ENCODE measurements at regions not wholly inside any gene's neighbourhood (a gene's known extent, or its start where the extent isn't known, plus 50 kb on each side); places are given as distances from the start of the nearest gene placed in this dataset.

GRCh38 chr7:68730194-68730593, 868.1 kb upstream of the AUTS2 start:
- Histone ChIP-seq H3K9ac (ENCODE audit: low read length) (no peak overlapping the region), H3K27me3 (ENCODE audit: low read depth, low read length) (no peaks in the 10 kb centered on the region), H3K4me3 (ENCODE audit: low read length) (no peak overlapping the region), H3K4me1 (ENCODE audit: low read length) (no peaks in the 10 kb centered on the region), H3K4me2 (ENCODE audit: low read length) (no peak overlapping the region), H3K27ac (ENCODE audit: low read length) (no peak overlapping the region), H3K9me3 (ENCODE audit: insufficient read depth, low read length) (no peaks in the 10 kb centered on the region), H3K36me3 (replicated peaks; ENCODE audit: low read depth, low read length) (no peaks in the 10 kb centered on the region), H3K79me2 (ENCODE audit: low read length) (no peaks in the 10 kb centered on the region), H4K20me1 (ENCODE audit: insufficient read depth, low read length) (no peaks in the 10 kb centered on the region), H2AFZ (ENCODE audit: low read depth, low read length) (no peak overlapping the region)
- no peak for TF ChIP-seq EZH2phosphoT487 (IDR thresholded peaks at IDR 0.05; ENCODE audit: low read depth)
- no peak for TF ChIP-seq CTCF (IDR thresholded peaks at IDR 0.05; ENCODE audit: low read depth, low read length)

- no peak for TF ChIP-seq EZH2phosphoT487 (IDR thresholded peaks at IDR 0.05; ENCODE audit: low read depth)
- no peak for TF ChIP-seq CTCF (IDR thresholded peaks at IDR 0.05; ENCODE audit: low read depth, low read length)
- Histone ChIP-seq H3K4me2 (ENCODE audit: low read length) (no peak overlapping the region), H3K27me3 (ENCODE audit: low read depth, low read length) (no peaks in the 10 kb centered on the region), H3K27ac (ENCODE audit: low read length) (no peak overlapping the region), H3K79me2 (ENCODE audit: low read length) (no peaks in the 10 kb centered on the region), H3K36me3 (replicated peaks; ENCODE audit: low read depth, low read length) (no peaks in the 10 kb centered on the region), H4K20me1 (ENCODE audit: insufficient read depth, low read length) (no peaks in the 10 kb centered on the region), H3K4me3 (ENCODE audit: low read length) (no peak overlapping the region), H3K4me1 (ENCODE audit: low read length) (no peaks in the 10 kb centered on the region), H2AFZ (ENCODE audit: low read depth, low read length) (no peak overlapping the region), H3K9ac (ENCODE audit: low read length) (no peak overlapping the region), H3K9me3 (ENCODE audit: insufficient read depth, low read length) (no peaks in the 10 kb centered on the region)
Measured at GRCh38 chr7:68730964-68731363, 867.3 kb upstream of the AUTS2 start.

- TF ChIP-seq CTCF (IDR thresholded peaks at IDR 0.05; ENCODE audit: low read depth, low read length) (no peak), EZH2phosphoT487 (IDR thresholded peaks at IDR 0.05; ENCODE audit: low read depth) (no peak)
- Histone ChIP-seq H4K20me1 (ENCODE audit: insufficient read depth, low read length) (no peaks in the 10 kb centered on the region), H3K9ac (ENCODE audit: low read length) (no peak overlapping the region), H3K79me2 (ENCODE audit: low read length) (no peaks in the 10 kb centered on the region), H3K4me1 (ENCODE audit: low read length) (no peaks in the 10 kb centered on the region), H2AFZ (ENCODE audit: low read depth, low read length) (no peak overlapping the region), H3K4me2 (ENCODE audit: low read length) (no peak overlapping the region), H3K27me3 (ENCODE audit: low read depth, low read length) (no peaks in the 10 kb centered on the region), H3K4me3 (ENCODE audit: low read length) (no peak overlapping the region), H3K36me3 (replicated peaks; ENCODE audit: low read depth, low read length) (no peaks in the 10 kb centered on the region), H3K9me3 (ENCODE audit: insufficient read depth, low read length) (no peaks in the 10 kb centered on the region), H3K27ac (ENCODE audit: low read length) (no peak overlapping the region)
Measured at GRCh38 chr7:68733219-68734153, 864.8 kb upstream of the AUTS2 start.

- Histone ChIP-seq H3K4me2 (ENCODE audit: low read length) (no peak overlapping the region), H3K79me2 (ENCODE audit: low read length) (no peaks in the 10 kb centered on the region), H3K27ac (ENCODE audit: low read length) (no peak overlapping the region), H3K9me3 (ENCODE audit: insufficient read depth, low read length) (no peaks in the 10 kb centered on the region), H3K9ac (ENCODE audit: low read length) (no peak overlapping the region), H3K36me3 (replicated peaks; ENCODE audit: low read depth, low read length) (no peaks in the 10 kb centered on the region), H3K4me1 (ENCODE audit: low read length) (no peaks in the 10 kb centered on the region), H2AFZ (ENCODE audit: low read depth, low read length) (no peak overlapping the region), H3K4me3 (ENCODE audit: low read length) (no peak overlapping the region), H4K20me1 (ENCODE audit: insufficient read depth, low read length) (no peaks in the 10 kb centered on the region), H3K27me3 (ENCODE audit: low read depth, low read length) (no peaks in the 10 kb centered on the region)
- TF ChIP-seq CTCF (IDR thresholded peaks at IDR 0.05; ENCODE audit: low read depth, low read length) (no peak), EZH2phosphoT487 (IDR thresholded peaks at IDR 0.05; ENCODE audit: low read depth) (no peak)
Measured at GRCh38 chr7:68734431-68734830, 863.8 kb upstream of the AUTS2 start.

Measured in OCI-LY3 (cell line).